H9 (cell line): ENCODE measurements at regions not wholly inside any gene's neighbourhood (a gene's known extent, or its start where the extent isn't known, plus 50 kb on each side); places are given as distances from the start of the nearest gene placed in this dataset.
"Not testable (repeated sequence)": the region's sequence is repeated elsewhere in the genome, so short reads cannot be mapped to it uniquely, and the experiment has no call there.

ENCODE experiments used
- DNase-seq: peaks from one replicate; pipeline ENCODE4 v3.0.0-alpha.2; 2017
- H2AFZ ChIP-seq: one replicate; pipeline ENCODE4 v1.6.1; 2013; ENCODE audit warnings: mild to moderate bottlenecking, low read length, control low read depth, moderate library complexity
- H2AK5ac ChIP-seq: 2 replicates; pipeline ENCODE4 v1.6.1; 2013; ENCODE audit warnings: low read length, control low read depth, mixed read lengths; ENCODE audit not compliant: insufficient read length
- H2BK120ac ChIP-seq: one replicate; pipeline ENCODE4 v1.6.1; 2013; ENCODE audit warnings: low read depth, mild to moderate bottlenecking, low read length, control low read depth, inconsistent platforms; ENCODE audit not compliant: poor library complexity, severe bottlenecking
- H2BK12ac ChIP-seq: 2 replicates; pipeline ENCODE4 v1.6.1; 2013; ENCODE audit warnings: low read length, control low read depth, mixed read lengths, low read depth; ENCODE audit not compliant: insufficient read length
- H2BK15ac ChIP-seq: 2 replicates; pipeline ENCODE4 v1.6.1; 2013; ENCODE audit warnings: low read depth, low read length, control low read depth
- H2BK20ac ChIP-seq: one replicate; pipeline ENCODE4 v1.6.1; 2013; ENCODE audit warnings: low read depth, mild to moderate bottlenecking, low read length, control low read depth, inconsistent platforms; ENCODE audit not compliant: poor library complexity, severe bottlenecking
- H2BK5ac ChIP-seq: 2 replicates; pipeline ENCODE4 v1.6.1; 2013; ENCODE audit warnings: low read length, control low read depth, mixed read lengths; ENCODE audit not compliant: insufficient read length
- H3K14ac ChIP-seq: 2 replicates; pipeline ENCODE4 v1.6.1; 2013; ENCODE audit warnings: low read length, control low read depth; ENCODE audit not compliant: insufficient read depth
- H3K18ac ChIP-seq: 2 replicates; pipeline ENCODE4 v1.6.1; 2013; ENCODE audit warnings: low read depth, mild to moderate bottlenecking, mixed read lengths, low read length, control low read depth; ENCODE audit not compliant: insufficient read length
- H3K23ac ChIP-seq: 2 replicates; pipeline ENCODE4 v1.6.1; 2013; ENCODE audit warnings: low read length, control low read depth, mixed read lengths, low read depth; ENCODE audit not compliant: insufficient read length
- H3K23me2 ChIP-seq: 2 replicates; pipeline ENCODE4 v1.6.1; 2013; ENCODE audit warnings: low read depth, mild to moderate bottlenecking, mixed read lengths, low read length, control low read depth; ENCODE audit not compliant: insufficient read length, poor library complexity, severe bottlenecking
- H3K27ac ChIP-seq: 2 replicates; pipeline ENCODE4 v1.5.1; 2013; ENCODE audit warnings: low read length, control low read depth, mixed read lengths, low read depth; ENCODE audit not compliant: insufficient read length
- H3K27me3 ChIP-seq: 2 replicates; pipeline ENCODE4 v1.6.1; 2013; ENCODE audit warnings: low read length, control low read depth, inconsistent platforms; ENCODE audit not compliant: insufficient read depth
- H3K4ac ChIP-seq: 2 replicates; pipeline ENCODE4 v1.6.1; 2013; ENCODE audit warnings: low read depth, mild to moderate bottlenecking, control low read depth, inconsistent platforms, low read length, moderate library complexity
- H3K4me1 ChIP-seq: 2 replicates; pipeline ENCODE4 v1.6.1; 2013; ENCODE audit warnings: low read length, control low read depth, inconsistent platforms; ENCODE audit not compliant: insufficient read depth
- H3K4me2 ChIP-seq: 2 replicates; pipeline ENCODE4 v1.6.1; 2013; ENCODE audit warnings: low read length, control low read depth, mixed read lengths; ENCODE audit not compliant: insufficient read length, insufficient read depth
- H3K56ac ChIP-seq: 2 replicates; pipeline ENCODE4 v1.6.1; 2013; ENCODE audit warnings: low read depth, mild to moderate bottlenecking, mixed read lengths, low read length, control low read depth; ENCODE audit not compliant: insufficient read length
- H3K79me1 ChIP-seq: 2 replicates; pipeline ENCODE4 v1.6.1; 2013; ENCODE audit warnings: low read depth, mild to moderate bottlenecking, moderate library complexity, low read length, control low read depth, inconsistent platforms; ENCODE audit not compliant: insufficient read depth, poor library complexity, severe bottlenecking
- H3K79me2 ChIP-seq: 2 replicates; pipeline ENCODE4 v1.6.1; 2013; ENCODE audit warnings: low read length, control low read depth, inconsistent platforms; ENCODE audit not compliant: insufficient read depth
- H3K9ac ChIP-seq: 2 replicates; pipeline ENCODE4 v1.6.1; 2013; ENCODE audit warnings: low read length, control low read depth, mixed read lengths; ENCODE audit not compliant: insufficient read length; ENCODE audit errors: extremely low read depth
- H3K9me3 ChIP-seq: one replicate; pipeline ENCODE4 v1.6.1; 2013; ENCODE audit warnings: low read depth, low read length, inconsistent platforms; ENCODE audit not compliant: control insufficient read depth
- H3T11ph ChIP-seq: one replicate; pipeline ENCODE4 v1.6.1; 2013; ENCODE audit warnings: mild to moderate bottlenecking, low read length, control low read depth, inconsistent platforms
- H4K20me1 ChIP-seq: one replicate; pipeline ENCODE4 v1.6.1; 2013; ENCODE audit not compliant: control insufficient read depth, insufficient read length, insufficient read depth
- H4K5ac ChIP-seq: 2 replicates; pipeline ENCODE4 v1.6.1; 2013; ENCODE audit warnings: low read depth, mild to moderate bottlenecking, mixed read lengths, low read length, control low read depth; ENCODE audit not compliant: insufficient read length
- H4K8ac ChIP-seq: replicated peaks from 2 replicates; pipeline ENCODE4 v1.6.1; 2013; ENCODE audit warnings: low read length, control low read depth, mixed read lengths, low read depth; ENCODE audit not compliant: insufficient read length
- H4K91ac ChIP-seq: 2 replicates; pipeline ENCODE4 v1.6.1; 2013; ENCODE audit warnings: low read depth, mild to moderate bottlenecking, moderate library complexity, mixed read lengths, low read length, control low read depth; ENCODE audit not compliant: insufficient read length
- H3K27ac Mint-ChIP-seq, 3 experiments: 2 replicates in 2 of 3; 3 replicates in 1 of 3; pipeline ENCODE4 v1.8.0; 2020 to 2021; ENCODE audit warnings: mixed read lengths in 3 of 3, mild to moderate bottlenecking in 1 of 3, moderate library complexity in 1 of 3
- H3K27me3 Mint-ChIP-seq: 2 replicates; pipeline ENCODE4 v1.8.0; 2021; ENCODE audit warnings: low read depth, mild to moderate bottlenecking, moderate library complexity, mixed read lengths
- H3K36me3 Mint-ChIP-seq, 3 experiments: 2 replicates in 2 of 3; 3 replicates in 1 of 3; pipeline ENCODE4 v1.8.0; 2020 to 2021; ENCODE audit warnings: low read depth in 3 of 3, mixed read lengths in 3 of 3; ENCODE audit not compliant: insufficient read depth in 1 of 3
- H3K4me1 Mint-ChIP-seq, 2 experiments: 2 replicates each; pipeline ENCODE4 v1.8.0; 2020; ENCODE audit warnings: mixed read lengths in 2 of 2
- H3K4me3 Mint-ChIP-seq, 2 experiments: 2 replicates in 1 of 2; 3 replicates in 1 of 2; pipeline ENCODE4 v1.8.0; 2020 to 2021; ENCODE audit warnings: mild to moderate bottlenecking in 2 of 2, mixed read lengths in 2 of 2, moderate library complexity in 1 of 2
- H3K9me3 Mint-ChIP-seq, 2 experiments: 2 replicates in 1 of 2; 3 replicates in 1 of 2; pipeline ENCODE4 v1.8.0; 2020; ENCODE audit warnings: mild to moderate bottlenecking in 2 of 2, mixed read lengths in 2 of 2, moderate library complexity in 1 of 2
- CTCF ChIP-seq: fragments of 200-600 bp; sonication (generic); conservative IDR thresholded peaks from 3 replicates; pipeline ENCODE4 v1.8.0; 2021; ENCODE audit warnings: antibody characterized with exemption, mild to moderate bottlenecking
- WGBS: extraction: QIAGEN DNeasy Blood & Tissue Kit; methylation state at CpG from one replicate; pipeline ENCODE4 v1.1.7; 2013; ENCODE audit warnings: missing lambda C conversion rate, low lambda C conversion rate, mixed read lengths; ENCODE audit not compliant: insufficient read length; ENCODE audit errors: extremely low coverage; 5-methylcytosine and 5-hydroxymethylcytosine counted together

GRCh38 chr2:63723709-63724108 lies 118.0 kb upstream of the UGP2 start:
- no peak overlapping the region for H3K4me3 Mint-ChIP-seq
- H3K9me3 Mint-ChIP-seq: peaks cover 10 to 17% of the 10 kb centered on the region in 2 experiments
- Histone ChIP-seq H4K8ac (no peak overlapping the region), H4K91ac (no peak overlapping the region), H3K23me2 (no peaks in the 10 kb centered on the region), H3K27me3 (no peaks in the 10 kb centered on the region), H3K9me3 (no peaks in the 10 kb centered on the region), H3K14ac (no peak overlapping the region), H2BK15ac (no peak overlapping the region), H3K79me2 (no peaks in the 10 kb centered on the region), H2BK120ac (no peak overlapping the region), H3K4me2 (no peak overlapping the region), H3K18ac (no peak overlapping the region), H2AFZ (no peak overlapping the region), H4K20me1 (no peaks in the 10 kb centered on the region), H3K4ac (no peak overlapping the region), H4K5ac (no peak overlapping the region), H2BK12ac (no peak overlapping the region), H3K23ac (no peak overlapping the region), H2BK5ac (no peak overlapping the region), H3K79me1 (no peaks in the 10 kb centered on the region), H2AK5ac (no peak overlapping the region), H3K9ac (no peak overlapping the region), H3K27ac (no peak overlapping the region), H3K4me1 (peaks cover 2% of the 10 kb centered on the region; the same call in 1 of the 2 replicates), H3T11ph (no peak overlapping the region), H2BK20ac (no peak overlapping the region), H3K56ac (no peak overlapping the region)
- no peak for TF ChIP-seq CTCF
- peaks cover 24 to 25% of the 10 kb centered on the region in 2 experiments for H3K4me1 Mint-ChIP-seq
- no peaks in the 10 kb centered on the region for H3K27me3 Mint-ChIP-seq
- no peak overlapping the region for H3K27ac Mint-ChIP-seq
- DNase-seq: no peak
- H3K36me3 Mint-ChIP-seq: peaks cover 4 to 15% (median 6%) of the 10 kb centered on the region in 3 experiments; a peak in 5 of 7 replicates
- WGBS: no CpG with 5 or more reads among the region's 1 CpG

- no CpG with 5 or more reads among the region's 1 CpG for WGBS
- H3K4me2 ChIP-seq, H2BK120ac ChIP-seq, H3K79me2 ChIP-seq, H3K14ac ChIP-seq, H3K4me1 ChIP-seq, H3T11ph ChIP-seq, H2BK5ac ChIP-seq, H3K27ac Mint-ChIP-seq, H3K27ac ChIP-seq, H2BK20ac ChIP-seq, H2AK5ac ChIP-seq, H2BK12ac ChIP-seq, H4K8ac ChIP-seq, H3K27me3 ChIP-seq, H4K20me1 ChIP-seq, H3K18ac ChIP-seq, H2BK15ac ChIP-seq, H3K4ac ChIP-seq, H3K9me3 ChIP-seq, H3K23me2 ChIP-seq, DNase-seq, H3K27me3 Mint-ChIP-seq, H3K23ac ChIP-seq, H3K79me1 ChIP-seq, H4K5ac ChIP-seq, H4K91ac ChIP-seq, H2AFZ ChIP-seq, H3K9ac ChIP-seq, H3K56ac ChIP-seq, H3K4me3 Mint-ChIP-seq: not testable (repeated sequence)
- Mint-ChIP-seq H3K4me1 (peaks cover 26 to 27% of the 10 kb centered on the region in 2 experiments), H3K36me3 (peaks cover 4 to 15% (median 6%) of the 10 kb centered on the region in 3 experiments; a peak in 5 of 7 replicates), H3K9me3 (peaks cover 10 to 17% of the 10 kb centered on the region in 2 experiments)
These were observed 116.5 kb upstream of the UGP2 start for GRCh38 chr2:63725212-63725611.
